CD4-positive, alpha-beta T cell treated with Interleukin-17A for 1 hour (primary cell): ENCODE measurements at regions not wholly inside any gene's neighbourhood (a gene's known extent, or its start where the extent isn't known, plus 50 kb on each side); places are given as distances from the start of the nearest gene placed in this dataset.
"Not testable (repeated sequence)": the region's sequence is repeated elsewhere in the genome, so short reads cannot be mapped to it uniquely, and the experiment has no call there.

ENCODE experiments used
- DNase-seq: peaks from one replicate; pipeline ENCODE4 v3.0.0-alpha.2; 2020

DNA sequence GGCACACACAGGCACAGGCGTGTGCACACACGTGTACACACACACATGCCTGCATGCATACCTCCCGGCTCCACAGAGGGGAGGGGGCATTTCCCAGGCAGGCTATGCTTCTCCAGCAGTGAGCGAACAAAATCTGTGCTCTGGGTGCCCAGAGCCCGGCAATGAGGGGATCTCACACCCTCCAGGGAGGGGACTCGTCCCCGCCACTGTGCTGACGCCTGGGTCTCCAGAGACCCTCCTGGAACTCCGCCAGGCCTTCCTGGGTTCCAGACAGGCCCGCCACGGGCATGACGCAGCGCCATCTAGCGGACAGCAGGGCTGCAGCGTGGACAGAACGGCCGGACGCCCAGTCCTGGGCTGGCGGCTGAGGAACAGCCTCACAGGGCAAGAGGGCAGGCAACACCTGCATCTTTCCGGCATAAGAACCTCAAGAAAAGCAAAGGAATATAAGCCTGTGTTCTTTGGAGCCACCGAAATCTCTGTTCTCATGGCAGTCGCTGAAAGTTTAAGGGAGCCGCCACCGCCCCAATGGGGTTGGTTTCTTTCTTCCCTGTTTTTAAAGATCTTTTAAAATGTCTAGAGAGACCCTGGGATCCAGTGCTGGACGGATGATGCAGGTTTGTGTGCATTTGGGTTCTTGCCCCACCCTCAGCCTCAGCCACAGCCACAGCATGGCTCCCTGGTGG, 135.6 kb upstream of the PPP1R26 start:
- peak; percentile 18 for DNase-seq

DNA sequence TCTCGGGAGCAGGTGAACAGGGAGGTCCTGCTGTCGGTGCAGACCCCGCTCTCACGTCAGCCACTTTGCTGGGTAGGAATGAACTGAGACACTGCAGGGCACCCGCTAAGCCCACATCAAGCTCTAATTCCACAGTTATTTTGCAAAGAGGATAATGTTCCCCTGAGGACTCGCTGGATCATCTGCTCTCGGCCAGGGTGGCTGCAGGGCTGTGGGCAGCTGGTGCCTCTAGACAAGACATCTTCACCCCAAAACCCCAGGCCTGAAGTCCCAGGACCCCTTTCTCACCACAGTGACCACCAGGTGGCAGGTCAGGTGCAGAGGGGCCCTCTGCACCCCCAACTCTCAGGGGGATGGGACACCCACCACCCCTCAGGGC, 135.1 kb upstream of the PPP1R26 start:
- DNase-seq, result no peak

DNA sequence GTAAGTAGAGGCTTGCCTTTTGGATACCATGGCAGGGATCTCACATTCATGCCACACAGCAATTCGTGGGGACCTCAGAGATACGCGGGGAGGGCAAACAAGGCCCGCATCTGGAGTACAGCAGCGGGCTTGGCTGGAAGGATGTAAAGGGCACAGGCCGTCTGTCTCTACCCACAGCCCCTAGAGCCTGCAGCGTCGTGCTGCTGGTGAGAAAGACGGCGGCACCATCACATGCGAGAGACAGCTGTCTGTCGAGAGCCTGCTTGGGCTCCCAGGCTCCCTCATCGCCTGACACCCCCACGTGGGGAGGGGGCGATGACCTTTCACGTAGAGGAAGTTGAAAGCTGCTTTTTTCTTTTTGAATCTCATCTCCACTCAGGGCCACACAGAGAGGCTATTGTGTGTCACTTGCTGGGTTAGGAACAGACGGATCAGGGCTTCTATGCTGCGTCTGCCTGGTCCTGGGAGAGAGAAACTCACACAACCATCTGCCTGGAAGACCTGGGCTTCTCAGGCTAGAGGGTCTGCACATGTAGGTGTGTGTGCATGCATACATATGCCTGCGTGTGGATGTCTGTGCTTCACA, 134.6 kb upstream of the PPP1R26 start:
- no peak for DNase-seq

DNA sequence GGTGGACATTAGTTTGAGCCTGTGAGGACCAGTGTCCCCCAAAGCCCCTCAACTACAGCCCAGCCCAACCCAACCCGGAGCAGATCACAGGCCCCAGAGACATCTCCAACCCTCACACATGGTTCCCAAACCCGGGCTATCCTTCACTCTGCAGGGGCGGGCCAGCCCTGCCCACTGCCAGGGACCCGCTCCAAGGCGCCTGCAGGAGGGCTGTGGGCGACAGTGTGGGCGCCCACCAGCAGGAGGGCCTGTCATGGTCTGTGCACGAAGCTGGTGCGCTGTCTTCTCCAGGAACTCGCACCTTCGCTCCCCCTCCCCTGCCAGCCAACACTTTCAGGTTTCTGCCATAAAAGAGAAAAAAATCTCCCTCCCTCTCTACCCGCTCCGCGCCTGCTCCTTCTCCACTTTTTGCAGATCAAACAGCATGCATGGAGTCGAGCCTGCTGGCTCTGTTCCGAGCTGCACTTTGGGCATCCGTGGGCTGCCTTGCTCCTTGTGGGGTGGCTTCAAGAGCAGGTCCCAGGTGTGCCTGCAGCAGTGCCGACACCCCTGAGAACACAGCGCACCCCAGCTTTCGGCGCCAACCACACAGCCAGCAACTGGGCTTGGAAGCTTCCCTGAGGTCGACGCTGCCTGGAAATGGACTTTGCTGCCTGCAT, 133.7 kb upstream of the PPP1R26 start:
- no peak for DNase-seq

DNA sequence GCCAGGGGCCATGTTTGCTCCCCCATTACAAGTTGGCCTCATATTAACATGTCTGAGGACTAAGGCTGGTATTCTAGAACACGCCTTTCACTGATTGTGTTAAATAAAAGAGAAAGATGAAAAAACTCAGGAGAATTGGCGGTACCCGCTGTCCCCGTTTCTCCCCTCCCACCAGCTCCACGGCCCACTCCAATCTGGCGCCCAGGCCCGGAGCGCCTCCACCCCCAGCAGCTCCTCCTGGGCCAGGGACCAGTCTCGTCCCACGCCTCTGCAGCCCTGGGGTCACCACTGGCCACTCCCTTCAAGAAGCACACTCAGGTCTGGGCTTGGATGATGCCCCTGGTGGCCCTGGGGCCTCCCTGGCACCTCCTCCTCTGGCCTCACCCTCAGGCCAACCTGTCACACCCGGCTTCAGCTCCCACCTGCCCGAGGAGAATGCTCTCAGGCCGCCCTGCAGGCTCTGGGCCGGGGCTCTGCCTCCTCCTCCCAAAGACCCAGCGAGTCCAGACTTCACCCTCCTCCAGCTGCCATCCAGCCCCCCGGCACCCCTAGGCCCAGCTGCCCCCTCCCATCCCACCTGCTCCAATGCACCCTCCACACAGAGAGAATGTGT, 133.0 kb upstream of the PPP1R26 start:
- no peak for DNase-seq

- DNase-seq, result no peak
Observed at GRCh38 chr9:135347461-135347860, 132.1 kb upstream of the PPP1R26 start.

- DNase-seq, result no peak
Observed at GRCh38 chr9:135348076-135348787, 131.3 kb upstream of the PPP1R26 start.

- no peak for DNase-seq
Observed at GRCh38 chr9:135348788-135349150, 130.8 kb upstream of the PPP1R26 start.

- DNase-seq, result no peak
Observed at GRCh38 chr9:135349212-135350002, 130.2 kb upstream of the PPP1R26 start.

GRCh38 chr9:135350003-135350315, 129.6 kb upstream of the PPP1R26 start:
- DNase-seq, result no peak

DNA sequence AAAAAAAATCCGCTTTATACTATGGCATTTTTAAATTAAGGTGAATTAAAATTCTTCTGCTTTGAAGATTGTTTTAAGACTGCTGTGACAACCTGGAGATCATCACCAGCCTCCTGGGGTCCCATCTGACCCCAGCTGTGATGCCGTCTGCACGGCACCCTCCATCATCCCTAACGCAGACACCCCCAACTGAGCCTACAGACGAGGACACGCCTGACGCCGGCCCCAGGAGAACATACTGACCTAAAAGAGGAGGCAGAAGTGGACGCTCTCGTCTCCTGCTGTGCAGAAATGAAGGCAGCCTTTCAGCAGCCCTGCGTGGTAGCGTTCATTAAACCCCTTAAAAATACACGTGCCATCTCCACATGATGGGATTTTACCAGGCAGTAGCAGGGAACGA, 125.6 kb upstream of the PPP1R26 start:
- DNase-seq, result no peak

- DNase-seq, result no peak
Observed at GRCh38 chr9:135355521-135356011, 124.0 kb upstream of the PPP1R26 start.

GRCh38 chr9:135356021-135356420, 123.6 kb upstream of the PPP1R26 start:
- no peak for DNase-seq

DNA sequence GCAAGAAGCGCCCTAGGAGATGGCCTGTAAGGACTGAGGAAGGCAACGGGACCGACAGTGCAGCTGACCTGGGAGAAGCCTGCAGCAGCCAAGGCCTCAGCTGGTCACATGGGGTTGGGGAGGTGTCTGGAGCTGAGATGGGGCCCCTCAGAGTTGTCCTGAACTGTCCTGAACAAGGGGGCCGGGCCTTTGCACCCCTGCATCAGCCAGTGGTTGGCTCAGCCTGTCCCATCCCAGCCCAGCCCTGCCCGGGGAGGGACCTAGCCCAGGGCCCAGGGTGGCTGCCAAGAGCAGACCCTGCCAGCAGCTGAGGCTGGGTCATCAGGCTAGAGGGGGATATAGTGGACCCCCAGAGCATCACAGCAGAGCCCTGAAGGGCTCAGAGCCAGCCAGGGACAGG, 122.8 kb upstream of the PPP1R26 start:
- DNase-seq, result no peak

- no peak for DNase-seq
Observed at GRCh38 chr9:135357863-135358551, 121.6 kb upstream of the PPP1R26 start.

DNA sequence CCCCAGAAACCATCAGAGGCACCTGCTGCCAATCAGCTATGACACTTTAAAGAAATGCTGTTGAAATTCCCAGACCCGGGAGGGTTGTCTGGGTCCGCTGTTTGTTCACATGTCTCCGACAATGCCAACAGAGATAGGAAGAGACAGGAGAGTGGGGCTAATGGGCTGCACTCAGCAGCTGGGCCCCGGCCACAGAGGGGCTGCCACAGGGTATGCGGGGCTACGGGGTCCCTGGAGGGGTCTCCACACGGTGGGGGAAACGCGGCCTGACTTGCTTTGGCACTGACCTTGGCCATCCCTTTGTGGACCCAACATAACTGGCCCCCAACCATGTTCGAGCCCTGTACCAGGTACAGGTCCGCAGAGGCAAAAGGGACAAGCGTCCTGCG, 121.0 kb upstream of the PPP1R26 start:
- DNase-seq, result no peak

DNA sequence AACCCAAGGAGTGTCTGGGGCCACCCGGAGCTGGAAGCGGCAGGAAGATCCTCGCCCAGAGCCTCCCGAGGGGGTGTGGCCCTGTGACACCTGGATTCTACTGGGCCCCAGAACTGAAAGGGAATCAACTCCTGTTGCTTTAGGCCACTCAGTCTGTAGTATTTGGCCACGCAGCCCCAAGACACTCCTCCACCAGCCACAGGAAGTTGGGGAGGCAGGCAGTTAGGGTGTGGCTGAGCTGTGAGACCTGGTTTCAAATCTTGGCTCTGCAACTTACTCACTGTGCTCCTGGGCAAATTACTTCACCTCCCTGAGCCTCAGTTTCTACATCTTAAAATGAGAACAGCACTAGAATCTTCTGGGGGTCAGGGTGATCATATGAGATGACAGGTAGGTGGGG, 119.8 kb upstream of the PPP1R26 start:
- DNase-seq, result no peak

DNA sequence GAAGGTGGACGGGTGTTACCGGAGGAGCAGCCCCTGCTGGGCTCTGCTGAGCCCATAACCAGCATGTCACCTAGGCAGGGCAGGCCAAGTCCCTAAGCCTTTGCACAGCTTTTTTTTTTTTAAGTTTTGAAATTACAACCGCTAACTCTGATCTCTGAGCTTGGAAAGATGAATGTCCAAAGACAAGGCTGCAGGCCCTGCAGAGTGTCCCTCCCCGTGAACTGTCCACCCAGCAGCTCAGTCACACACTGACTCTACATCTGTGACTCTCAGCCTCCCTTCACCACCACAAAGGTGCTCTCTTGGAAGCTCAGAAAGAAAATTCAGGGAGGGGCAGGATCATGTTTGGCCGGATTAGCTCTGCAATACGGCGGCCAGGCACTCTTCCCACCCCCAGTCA, 119.0 kb upstream of the PPP1R26 start:
- no peak for DNase-seq

GRCh38 chr9:135361668-135362067, 117.9 kb upstream of the PPP1R26 start:
- DNase-seq, result not testable (repeated sequence)

DNA sequence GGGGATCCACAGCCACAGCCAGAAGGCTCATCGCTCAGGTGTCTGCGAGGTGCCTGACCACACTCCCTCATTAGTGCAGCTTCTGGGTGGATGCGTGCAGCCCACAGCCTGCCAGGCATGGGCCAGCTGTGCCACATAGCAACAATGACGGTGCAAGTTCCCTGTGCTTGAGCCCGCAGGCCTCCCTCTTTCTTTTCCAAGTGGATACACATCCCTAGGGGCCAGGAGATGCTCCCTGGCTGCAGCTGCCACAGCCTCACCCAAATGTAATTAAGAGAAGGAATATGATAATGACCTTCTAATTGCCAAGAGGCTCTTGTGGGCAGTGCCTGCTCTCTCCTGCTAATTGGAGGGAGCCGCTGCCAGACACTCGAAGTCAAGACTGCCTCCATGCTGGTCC, 116.0 kb upstream of the PPP1R26 start:
- no peak for DNase-seq

GRCh38 chr9:135365013-135365768, 114.4 kb upstream of the PPP1R26 start:
- no peak for DNase-seq
